Mesenchymal stem cell (in vitro differentiated cells and primary cell): ENCODE measurements at regions not wholly inside any gene's neighbourhood (a gene's known extent, or its start where the extent isn't known, plus 50 kb on each side); places are given as distances from the start of the nearest gene placed in this dataset.

Experiments
- DNase-seq: peaks from one replicate; pipeline ENCODE4 v3.0.0-alpha.2; 2013
- H2AFZ ChIP-seq: one replicate; pipeline ENCODE4 v1.6.1; 2013; ENCODE audit warnings: low read depth, mild to moderate bottlenecking, control low read depth, inconsistent platforms, low read length, moderate library complexity
- H2AK5ac ChIP-seq: 2 replicates; pipeline ENCODE4 v1.6.1; 2013; ENCODE audit warnings: low read length, moderate library complexity, mild to moderate bottlenecking, inconsistent platforms; ENCODE audit not compliant: severe bottlenecking
- H2BK120ac ChIP-seq: one replicate; pipeline ENCODE4 v1.6.1; 2013; ENCODE audit warnings: low read depth, mild to moderate bottlenecking, inconsistent platforms, low read length, moderate library complexity
- H2BK12ac ChIP-seq, 2 experiments: one replicate each; pipeline ENCODE4 v1.6.1; 2013; ENCODE audit warnings: inconsistent platforms in 2 of 2, low read length in 2 of 2, mild to moderate bottlenecking in 2 of 2, moderate library complexity in 2 of 2, control low read depth in 1 of 2
- H2BK15ac ChIP-seq: one replicate; pipeline ENCODE4 v1.6.1; 2013; ENCODE audit warnings: mild to moderate bottlenecking, low read depth, inconsistent platforms; ENCODE audit not compliant: poor library complexity, severe bottlenecking
- H2BK5ac ChIP-seq: 2 replicates; pipeline ENCODE4 v1.6.1; 2013; ENCODE audit warnings: low read depth, mild to moderate bottlenecking, low read length, control low read depth, inconsistent platforms; ENCODE audit not compliant: poor library complexity, severe bottlenecking
- H3K14ac ChIP-seq, 2 experiments: one replicate each; pipeline ENCODE4 v1.6.1; 2013; ENCODE audit warnings: inconsistent platforms in 2 of 2, low read length in 2 of 2, control low read depth in 1 of 2, mild to moderate bottlenecking in 1 of 2, moderate library complexity in 1 of 2
- H3K18ac ChIP-seq, 2 experiments: one replicate each; pipeline ENCODE4 v1.6.1; 2013; ENCODE audit warnings: inconsistent platforms in 2 of 2, low read length in 2 of 2, control low read depth in 1 of 2, low read depth in 1 of 2, mild to moderate bottlenecking in 1 of 2
- H3K23ac ChIP-seq, 2 experiments: one replicate each; pipeline ENCODE4 v1.6.1; 2013; ENCODE audit warnings: inconsistent platforms in 2 of 2, low read length in 2 of 2, mild to moderate bottlenecking in 2 of 2, moderate library complexity in 2 of 2, control low read depth in 1 of 2
- H3K27ac ChIP-seq: 2 replicates; pipeline ENCODE4 v1.5.1; 2013; ENCODE audit warnings: mild to moderate bottlenecking, moderate library complexity, low read length, control low read depth, inconsistent platforms; ENCODE audit not compliant: poor library complexity, severe bottlenecking
- H3K27me3 ChIP-seq, 2 experiments: 2 replicates each; pipeline versions ENCODE4 v1.6.1 to v1.7.0; 2013; ENCODE audit warnings: low read length in 2 of 2, mild to moderate bottlenecking in 2 of 2, moderate library complexity in 2 of 2, control low read depth in 1 of 2, inconsistent platforms in 1 of 2; ENCODE audit not compliant: control insufficient read depth in 1 of 2, insufficient read depth in 1 of 2
- H3K36me3 ChIP-seq, 2 experiments: 2 replicates each; pipeline versions ENCODE4 v1.6.1 to v1.7.0; 2013; ENCODE audit warnings: low read length in 2 of 2, control low read depth in 1 of 2, inconsistent platforms in 1 of 2, low read depth in 1 of 2, mild to moderate bottlenecking in 1 of 2; ENCODE audit not compliant: insufficient read depth in 2 of 2, control insufficient read depth in 1 of 2
- H3K4ac ChIP-seq, 2 experiments: one replicate each; pipeline ENCODE4 v1.6.1; 2013; ENCODE audit warnings: inconsistent platforms in 2 of 2, low read length in 2 of 2, mild to moderate bottlenecking in 2 of 2, moderate library complexity in 2 of 2, control low read depth in 1 of 2, low read depth in 1 of 2
- H3K4me1 ChIP-seq: 2 replicates; pipeline ENCODE4 v1.6.1; 2013; ENCODE audit warnings: low read depth, low read length, control low read depth; ENCODE audit not compliant: control insufficient read depth, insufficient read depth
- H3K4me2 ChIP-seq: 2 replicates; pipeline ENCODE4 v1.6.1; 2013; ENCODE audit warnings: low read length, mild to moderate bottlenecking, inconsistent platforms; ENCODE audit not compliant: poor library complexity, severe bottlenecking
- H3K4me3 ChIP-seq, 2 experiments: 2 replicates each; pipeline versions ENCODE4 v1.5.1 to v1.7.0; 2013; ENCODE audit warnings: low read length in 2 of 2, mild to moderate bottlenecking in 2 of 2, control low read depth in 1 of 2, low read depth in 1 of 2; ENCODE audit not compliant: insufficient read depth in 1 of 2
- H3K79me1 ChIP-seq: replicated peaks from 2 replicates; pipeline ENCODE4 v1.6.1; 2013; ENCODE audit warnings: mild to moderate bottlenecking, control low read depth, low read length, inconsistent platforms; ENCODE audit not compliant: poor library complexity, severe bottlenecking
- H3K9ac ChIP-seq: 2 replicates; pipeline ENCODE4 v1.7.0; 2013; ENCODE audit warnings: mild to moderate bottlenecking, low read length, moderate library complexity
- H3K9me3 ChIP-seq: 2 replicates; pipeline ENCODE4 v1.7.0; 2013; ENCODE audit warnings: mild to moderate bottlenecking, low read length; ENCODE audit not compliant: control insufficient read depth
- H4K8ac ChIP-seq: one replicate; pipeline ENCODE4 v1.6.1; 2013; ENCODE audit warnings: inconsistent platforms, mild to moderate bottlenecking, low read length, moderate library complexity
- H4K91ac ChIP-seq: one replicate; pipeline ENCODE4 v1.6.1; 2013; ENCODE audit warnings: mild to moderate bottlenecking, low read length, inconsistent platforms
- WGBS: methylation state at CpG from one replicate; pipeline ENCODE4 v1.1.7; 2013; ENCODE audit warnings: mixed read lengths; 5-methylcytosine and 5-hydroxymethylcytosine counted together

- no peak overlapping the region for H2BK120ac ChIP-seq
- H3K9ac ChIP-seq: no peak overlapping the region
- no peaks in the 10 kb centered on the region for H3K36me3 ChIP-seq
- WGBS: 73% methylated on average over 2 of the region's 3 CpGs
- no peak overlapping the region for H2AK5ac ChIP-seq
- H3K4me1 ChIP-seq: no peaks in the 10 kb centered on the region
- no peak overlapping the region for H3K18ac ChIP-seq
- H2BK5ac ChIP-seq: no peak overlapping the region
- no peaks in the 10 kb centered on the region for H3K79me1 ChIP-seq
- no peak overlapping the region for H3K23ac ChIP-seq
- no peak overlapping the region for H2BK12ac ChIP-seq
- peaks cover 0 to 6% of the 10 kb centered on the region in 2 experiments for H3K27me3 ChIP-seq
- no peak overlapping the region for H3K27ac ChIP-seq
- H3K4me2 ChIP-seq: no peak overlapping the region
- no peak overlapping the region for H2BK15ac ChIP-seq
- no peak overlapping the region for H3K4me3 ChIP-seq
- no peak overlapping the region for H4K91ac ChIP-seq
- H2AFZ ChIP-seq: no peak overlapping the region
- no peak overlapping the region for H3K4ac ChIP-seq
- H3K9me3 ChIP-seq: peaks cover 3% of the 10 kb centered on the region
- no peak for DNase-seq
- H4K8ac ChIP-seq: no peak overlapping the region
- no peak overlapping the region for H3K14ac ChIP-seq
Measured at GRCh38 chr5:68748101-68748500, 345.7 kb upstream of the SLC30A5 start.

- no peak for DNase-seq
- no peak overlapping the region for H2BK120ac ChIP-seq
- no peak overlapping the region for H3K27ac ChIP-seq
- no peaks in the 10 kb centered on the region for H3K4me1 ChIP-seq
- H3K27me3 ChIP-seq: no peaks in the 10 kb centered on the region
- no peak overlapping the region for H4K91ac ChIP-seq
- no peak overlapping the region for H3K9ac ChIP-seq
- no peak overlapping the region for H2BK5ac ChIP-seq
- no peak overlapping the region for H2BK15ac ChIP-seq
- no peaks in the 10 kb centered on the region for H3K36me3 ChIP-seq
- no peak overlapping the region for H2AK5ac ChIP-seq
- no peak overlapping the region for H2AFZ ChIP-seq
- no peak overlapping the region for H3K4me3 ChIP-seq
- H3K79me1 ChIP-seq: no peaks in the 10 kb centered on the region
- no peak overlapping the region for H2BK12ac ChIP-seq
- no peak overlapping the region for H4K8ac ChIP-seq
- H3K4ac ChIP-seq: no peak overlapping the region
- H3K18ac ChIP-seq: no peak overlapping the region
- no peak overlapping the region for H3K14ac ChIP-seq
- 62% methylated on average over 2 of the region's 2 CpGs for WGBS
- H3K9me3 ChIP-seq: no peaks in the 10 kb centered on the region
- no peak overlapping the region for H3K4me2 ChIP-seq
- H3K23ac ChIP-seq: no peak overlapping the region
Measured at GRCh38 chr5:68749077-68749476, 344.7 kb upstream of the SLC30A5 start.

- Histone ChIP-seq H3K27ac (no peak overlapping the region), H2AFZ (no peak overlapping the region), H2BK15ac (no peak overlapping the region), H3K4ac (no peak overlapping the region), H3K9ac (no peak overlapping the region), H3K4me2 (no peak overlapping the region), H3K36me3 (no peaks in the 10 kb centered on the region), H3K79me1 (no peaks in the 10 kb centered on the region), H3K27me3 (no peaks in the 10 kb centered on the region), H2BK12ac (no peak overlapping the region), H3K4me3 (no peak overlapping the region), H3K4me1 (no peaks in the 10 kb centered on the region), H2AK5ac (no peak overlapping the region), H3K18ac (no peak overlapping the region), H4K8ac (no peak overlapping the region), H3K14ac (no peak overlapping the region), H2BK5ac (no peak overlapping the region), H3K9me3 (peaks cover 2% of the 10 kb centered on the region), H3K23ac (no peak overlapping the region), H2BK120ac (no peak overlapping the region), H4K91ac (no peak overlapping the region)
- no peak for DNase-seq
- WGBS: 89% methylated on average over 4 of the region's 4 CpGs
Measured at GRCh38 chr5:68749631-68750030, 344.2 kb upstream of the SLC30A5 start.

GRCh38 chr5:68751661-68752060, 342.2 kb upstream of the SLC30A5 start:
- Histone ChIP-seq H2BK120ac (no peak overlapping the region), H2AFZ (no peak overlapping the region), H3K79me1 (no peaks in the 10 kb centered on the region), H2BK15ac (no peak overlapping the region), H2BK5ac (no peak overlapping the region), H3K9ac (no peak overlapping the region), H3K23ac (no peak overlapping the region), H3K4me3 (no peak overlapping the region), H3K4ac (no peak overlapping the region), H4K91ac (no peak overlapping the region), H3K18ac (no peak overlapping the region), H3K14ac (no peak overlapping the region), H3K9me3 (peaks cover 4% of the 10 kb centered on the region), H4K8ac (no peak overlapping the region), H2BK12ac (no peak overlapping the region), H3K27me3 (no peaks in the 10 kb centered on the region), H3K4me2 (no peak overlapping the region), H3K27ac (no peak overlapping the region), H3K36me3 (no peaks in the 10 kb centered on the region), H3K4me1 (no peaks in the 10 kb centered on the region), H2AK5ac (no peak overlapping the region)
- WGBS: 100% methylated on average over 1 of the region's 3 CpGs
- no peak for DNase-seq
